SW480 (cell line): ENCODE measurements at regions not wholly inside any gene's neighbourhood (a gene's known extent, or its start where the extent isn't known, plus 50 kb on each side); places are given as distances from the start of the nearest gene placed in this dataset.

Experiments used
- DNase-seq: peaks from one replicate; pipeline ENCODE4 v3.0.0-alpha.2; 2016; ENCODE audit warnings: low spot score

- DNase-seq = no peak
Observed at GRCh38 chr3:27590437-27591298, 106.5 kb upstream of the SLC4A7 start.

GRCh38 chr3:27589795-27590194, 105.6 kb upstream of the SLC4A7 start:
- DNase-seq = no peak

- no peak for DNase-seq
Observed at GRCh38 chr3:27585429-27585828, 101.2 kb upstream of the SLC4A7 start.

GRCh38 chr3:27584874-27585273, 100.7 kb upstream of the SLC4A7 start:
- DNase-seq = no peak

GRCh38 chr3:27581852-27582251, 97.7 kb upstream of the SLC4A7 start:
- no peak for DNase-seq

GRCh38 chr3:27578032-27578431, 93.8 kb upstream of the SLC4A7 start:
- no peak for DNase-seq

GRCh38 chr3:27577504-27577903, 93.3 kb upstream of the SLC4A7 start:
- DNase-seq = no peak

- no peak for DNase-seq
Observed at GRCh38 chr3:27576171-27576570, 92.0 kb upstream of the SLC4A7 start.

GRCh38 chr3:27575499-27575898, 91.3 kb upstream of the SLC4A7 start:
- DNase-seq = no peak

GRCh38 chr3:27574438-27574795, 90.2 kb upstream of the SLC4A7 start:
- DNase-seq = no peak

GRCh38 chr3:27573780-27574437, 89.7 kb upstream of the SLC4A7 start:
- no peak for DNase-seq

- DNase-seq = no peak
Observed at GRCh38 chr3:27573138-27573537, 89.0 kb upstream of the SLC4A7 start.

- no peak for DNase-seq
Observed at GRCh38 chr3:27571345-27571744, 87.2 kb upstream of the SLC4A7 start.

- DNase-seq = no peak
Observed at GRCh38 chr3:27570421-27571106, 86.4 kb upstream of the SLC4A7 start.

GRCh38 chr3:27568393-27568792, 84.2 kb upstream of the SLC4A7 start:
- DNase-seq = no peak

- no peak for DNase-seq
Observed at GRCh38 chr3:27567251-27567650, 83.1 kb upstream of the SLC4A7 start.

- no peak for DNase-seq
Observed at GRCh38 chr3:27565201-27565852, 81.1 kb upstream of the SLC4A7 start.

- DNase-seq = no peak
Observed at GRCh38 chr3:27561576-27561975, 77.4 kb upstream of the SLC4A7 start.

GRCh38 chr3:27560484-27561056, 76.4 kb upstream of the SLC4A7 start:
- DNase-seq = no peak

- no peak for DNase-seq
Observed at GRCh38 chr3:27559835-27560234, 75.7 kb upstream of the SLC4A7 start.

GRCh38 chr3:27559381-27559780, 75.2 kb upstream of the SLC4A7 start:
- no peak for DNase-seq

- DNase-seq = no peak
Observed at GRCh38 chr3:27557411-27557810, 73.2 kb upstream of the SLC4A7 start.
